GM12878 (cell line): ENCODE measurements at regions not wholly inside any gene's neighbourhood (a gene's known extent, or its start where the extent isn't known, plus 50 kb on each side); places are given as distances from the start of the nearest gene placed in this dataset.

Source experiments
- BACH1 ChIP-seq: fragments of 450-650 bp; IDR thresholded peaks from 2 replicates; pipeline ENCODE4 v1.6.1; 2017; ENCODE audit warnings: mild to moderate bottlenecking, borderline replicate concordance
- EZH2 ChIP-seq: IDR thresholded peaks from 2 replicates; pipeline ENCODE4 v1.6.1; 2012; ENCODE audit warnings: low read depth, mild to moderate bottlenecking, control low read depth, inconsistent platforms, low read length, borderline replicate concordance; ENCODE audit not compliant: control insufficient read depth
- POLR2A ChIP-seq: IDR thresholded peaks from 2 replicates; pipeline ENCODE4 v1.6.1; 2011; ENCODE audit warnings: low read depth, mild to moderate bottlenecking, low read length
- POLR2AphosphoS2 ChIP-seq: IDR thresholded peaks from 2 replicates; pipeline ENCODE4 v1.6.1; 2011; ENCODE audit warnings: low read depth, mild to moderate bottlenecking, low read length, improper control_type of control experiment, moderate library complexity
- TF ChIP-seq, protein P1 (sequence below), 3 experiments: IDR thresholded peaks in 2 of 3; conservative IDR thresholded peaks in 1 of 3; 2 replicates each; pipeline ENCODE4 v1.5.1; 2011; ENCODE audit warnings: low read depth in 3 of 3, low read length in 3 of 3, mild to moderate bottlenecking in 3 of 3, control low read depth in 2 of 3, moderate library complexity in 2 of 3, inconsistent platforms in 1 of 3, mixed read lengths in 1 of 3; ENCODE audit not compliant: control insufficient read depth in 2 of 3, insufficient read depth in 1 of 3; ENCODE audit errors: extremely low read depth in 1 of 3

DNA sequence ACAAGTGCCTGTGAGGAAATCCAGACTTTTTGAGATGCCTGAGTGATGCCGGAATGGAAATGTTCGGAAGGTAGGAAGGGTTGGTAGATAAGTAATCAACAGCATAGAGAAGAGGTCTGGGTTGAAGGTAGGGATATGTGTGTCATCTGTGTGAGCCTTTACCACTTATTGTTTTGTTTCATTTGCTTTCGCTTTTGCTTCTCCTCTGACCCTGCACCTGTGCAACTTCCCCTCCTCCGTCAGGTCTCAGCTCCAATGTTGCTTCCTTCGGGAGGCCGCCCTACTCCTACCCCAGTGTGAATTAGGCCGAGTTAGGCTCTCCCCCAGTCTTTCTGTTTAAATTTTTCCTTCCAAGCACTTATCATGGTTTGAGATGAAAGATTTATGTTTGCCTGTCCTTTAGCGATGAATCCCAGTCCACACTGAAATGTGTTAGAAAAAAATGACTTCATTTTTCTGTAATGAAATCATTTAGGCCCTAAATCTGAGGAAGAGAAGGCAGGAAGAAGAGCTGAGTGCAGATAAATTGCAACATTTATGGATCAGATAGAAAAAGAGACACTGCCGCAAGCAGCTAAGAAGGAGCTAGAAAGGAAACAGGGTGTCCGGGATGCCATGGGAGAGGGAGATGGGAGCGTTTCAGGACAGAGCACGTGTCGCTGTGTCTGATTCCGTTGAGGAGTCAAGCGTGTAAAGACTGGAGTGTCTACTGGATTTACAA is 139.6 kb upstream of the PELI1 start:
- TF ChIP-seq POLR2AphosphoS2: no peak
- no peak for TF ChIP-seq EZH2
- TF ChIP-seq POLR2A: no peak
- TF ChIP-seq, protein P1, sequence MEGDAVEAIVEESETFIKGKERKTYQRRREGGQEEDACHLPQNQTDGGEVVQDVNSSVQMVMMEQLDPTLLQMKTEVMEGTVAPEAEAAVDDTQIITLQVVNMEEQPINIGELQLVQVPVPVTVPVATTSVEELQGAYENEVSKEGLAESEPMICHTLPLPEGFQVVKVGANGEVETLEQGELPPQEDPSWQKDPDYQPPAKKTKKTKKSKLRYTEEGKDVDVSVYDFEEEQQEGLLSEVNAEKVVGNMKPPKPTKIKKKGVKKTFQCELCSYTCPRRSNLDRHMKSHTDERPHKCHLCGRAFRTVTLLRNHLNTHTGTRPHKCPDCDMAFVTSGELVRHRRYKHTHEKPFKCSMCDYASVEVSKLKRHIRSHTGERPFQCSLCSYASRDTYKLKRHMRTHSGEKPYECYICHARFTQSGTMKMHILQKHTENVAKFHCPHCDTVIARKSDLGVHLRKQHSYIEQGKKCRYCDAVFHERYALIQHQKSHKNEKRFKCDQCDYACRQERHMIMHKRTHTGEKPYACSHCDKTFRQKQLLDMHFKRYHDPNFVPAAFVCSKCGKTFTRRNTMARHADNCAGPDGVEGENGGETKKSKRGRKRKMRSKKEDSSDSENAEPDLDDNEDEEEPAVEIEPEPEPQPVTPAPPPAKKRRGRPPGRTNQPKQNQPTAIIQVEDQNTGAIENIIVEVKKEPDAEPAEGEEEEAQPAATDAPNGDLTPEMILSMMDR (IDR thresholded peaks at IDR 0.05 in 2 of 3, conservative IDR thresholded peaks at IDR 0.05 in 1 of 3; ENCODE audit: control insufficient read depth in 2 of 3, extremely low read depth in 1 of 3, insufficient read depth in 1 of 3, low read depth in 3 of 3, low read length in 3 of 3): no peak
- no peak for TF ChIP-seq BACH1
